HG03108 (cell line): ENCODE measurements at regions not wholly inside any gene's neighbourhood (a gene's known extent, or its start where the extent isn't known, plus 50 kb on each side); places are given as distances from the start of the nearest gene placed in this dataset.
"Not testable (repeated sequence)": the region's sequence is repeated elsewhere in the genome, so short reads cannot be mapped to it uniquely, and the experiment has no call there.

Source experiments
- ATAC-seq: cut with Tn5 transposase; IDR thresholded peaks from one replicate; pipeline ENCODE4 v1.9.1; 2021; ENCODE audit warnings: moderate library complexity; ENCODE audit not compliant: unreplicated experiment

DNA sequence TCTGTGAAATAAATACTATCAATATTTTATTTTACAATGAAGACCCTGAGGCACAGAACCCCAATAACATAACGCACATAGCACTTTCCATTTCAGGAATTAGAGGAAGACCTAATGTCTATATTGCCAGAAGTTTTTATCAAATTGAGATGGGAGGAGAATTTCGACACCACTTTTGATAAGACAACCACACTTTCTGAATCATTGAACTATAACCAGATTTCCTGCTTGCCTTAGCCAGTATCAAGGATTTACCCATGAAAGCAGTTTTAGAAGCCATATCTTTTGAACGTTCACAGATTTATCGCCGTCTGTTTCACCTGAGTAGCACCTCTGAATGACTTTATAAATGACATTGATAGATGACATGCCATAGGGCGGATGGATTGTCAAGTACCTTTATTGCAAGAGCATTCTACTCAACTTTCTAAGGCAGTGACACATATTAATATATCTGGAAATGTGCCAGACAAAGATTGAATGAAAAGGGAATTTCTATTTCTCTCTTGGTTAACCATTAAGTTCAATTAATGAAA is 768.4 kb downstream of the LTN1 start:
- no peak for ATAC-seq

DNA sequence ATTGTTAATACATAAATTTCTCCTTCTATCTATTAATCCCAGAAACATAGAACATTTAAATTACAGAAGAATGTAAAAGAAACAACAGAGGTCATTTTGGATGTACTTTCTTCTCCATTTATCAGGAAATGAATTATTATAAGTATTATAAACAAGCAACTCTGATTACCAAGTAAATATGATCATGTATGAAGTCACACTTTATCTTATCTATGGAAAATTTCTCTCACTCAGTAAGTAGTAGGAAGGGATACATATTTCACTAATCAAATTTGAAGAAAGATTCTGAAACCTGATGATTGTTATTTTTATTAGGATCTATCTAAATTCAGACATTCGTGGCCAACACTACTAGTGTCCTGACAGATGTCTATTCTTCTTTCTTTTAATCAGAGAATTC is 770.7 kb downstream of the LTN1 start:
- ATAC-seq: no peak

DNA sequence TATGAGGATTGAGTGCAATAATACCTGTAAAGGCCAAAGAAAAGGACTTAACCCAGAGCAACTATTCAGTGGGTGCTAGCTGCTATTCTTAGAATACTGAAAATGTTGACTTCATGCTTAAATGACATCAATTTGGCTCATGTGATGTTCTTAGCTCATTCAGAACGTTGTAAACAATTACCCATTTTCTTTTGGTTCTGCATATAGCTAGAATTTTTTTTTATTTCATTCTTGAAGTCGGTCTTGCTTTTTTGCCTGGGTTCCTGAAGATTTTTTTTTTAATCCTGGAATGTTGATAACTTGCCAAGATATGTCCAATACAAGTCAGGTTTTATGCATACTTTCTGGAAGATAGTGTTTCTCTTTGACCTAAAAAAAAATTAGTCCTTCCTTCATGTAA is 772.0 kb downstream of the LTN1 start:
- no peak for ATAC-seq

DNA sequence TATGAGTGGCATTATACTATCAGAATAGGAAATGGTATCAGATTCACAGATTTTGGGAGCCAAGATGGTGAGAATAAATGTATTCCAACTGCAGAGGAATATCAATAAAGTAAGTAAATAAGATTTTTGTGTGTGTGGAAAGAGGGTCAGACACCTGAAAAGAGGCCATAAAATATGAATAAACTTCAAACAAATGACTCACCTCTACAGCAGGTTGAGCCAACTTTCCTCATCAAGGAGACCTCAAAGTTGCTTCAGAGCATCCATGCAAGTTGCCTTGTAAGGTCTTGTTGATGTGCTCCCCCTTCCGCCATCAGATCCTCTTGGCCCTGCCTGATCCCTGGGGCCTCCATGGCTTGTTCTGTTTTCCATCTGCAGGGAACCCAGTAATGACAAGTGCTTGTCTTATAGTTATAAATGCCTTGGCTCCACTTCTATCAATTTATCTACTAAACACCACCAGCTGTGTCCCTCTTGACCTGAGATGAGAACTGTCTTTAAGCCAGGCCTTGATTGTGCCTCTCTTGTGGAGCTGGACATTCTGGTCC is 775.6 kb downstream of the LTN1 start:
- ATAC-seq: no peak

DNA sequence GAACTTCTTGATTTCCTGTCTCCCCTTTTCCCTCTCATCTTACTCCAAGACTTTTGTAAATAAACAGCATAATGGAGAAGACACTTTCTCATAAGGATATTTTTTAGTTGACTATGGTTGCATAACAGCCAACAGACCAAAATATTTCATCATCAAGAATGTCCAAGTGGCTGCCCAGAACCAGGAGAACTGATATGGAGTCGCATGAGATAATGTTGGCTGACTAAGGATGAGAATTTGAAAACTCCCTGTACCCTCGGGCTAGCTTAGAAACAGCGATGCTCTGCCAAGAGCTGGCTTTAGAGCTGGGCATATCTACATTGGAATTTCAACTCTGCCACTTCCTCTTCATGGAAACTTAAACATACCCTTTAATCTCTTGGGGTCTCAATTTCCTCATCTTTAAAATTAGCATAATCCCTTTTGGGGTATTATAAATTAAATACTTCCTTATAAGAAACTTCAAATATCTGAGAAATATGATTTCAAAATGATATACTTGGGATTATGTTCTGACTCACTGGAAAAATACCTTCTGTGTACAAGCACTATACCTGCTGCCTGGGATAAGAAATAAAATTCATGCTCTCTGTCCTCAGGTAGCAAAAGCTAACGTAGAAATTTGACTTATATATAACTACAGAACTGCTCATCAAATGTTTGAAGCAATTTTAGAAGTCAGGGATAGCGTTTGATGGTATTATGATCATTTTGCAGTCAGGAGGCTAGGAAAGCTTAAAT is 777.3 kb downstream of the LTN1 start:
- ATAC-seq: no peak

DNA sequence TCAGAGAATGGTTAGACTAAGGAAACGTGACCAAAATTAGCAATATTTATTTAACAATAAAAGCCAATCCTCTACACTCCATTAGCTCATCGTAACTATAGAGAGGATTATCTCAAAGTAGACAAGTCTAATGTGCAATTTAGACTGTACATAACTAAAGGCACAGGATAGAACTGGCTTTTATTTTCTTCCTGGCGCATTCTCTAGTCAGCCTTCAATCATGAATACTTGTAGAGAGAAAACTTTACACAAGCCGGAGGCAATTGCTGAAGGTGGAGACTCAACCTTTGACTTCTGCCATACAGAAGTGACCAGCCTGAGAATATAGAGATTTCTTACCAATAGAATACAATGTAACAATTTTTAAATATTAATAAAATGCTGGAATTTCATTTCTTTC is 777.9 kb downstream of the LTN1 start:
- ATAC-seq: no peak

DNA sequence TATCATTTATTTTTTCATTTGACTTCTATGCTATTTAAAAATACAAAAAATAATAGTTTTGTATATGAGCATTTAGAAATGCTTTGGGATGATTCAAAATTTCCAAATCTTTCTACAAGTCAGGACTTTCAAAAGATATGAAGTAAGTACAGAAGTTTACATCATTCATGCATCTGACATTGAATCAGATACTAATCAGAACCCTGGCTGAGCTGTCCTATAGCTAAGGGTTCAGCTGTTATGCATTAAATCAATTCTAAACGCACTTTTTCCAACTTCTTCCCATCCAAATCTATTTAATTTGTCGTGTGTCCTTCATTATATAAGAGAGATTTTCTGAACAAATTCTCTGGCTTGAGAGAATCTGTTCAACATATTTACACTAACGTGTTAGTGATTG is 779.4 kb downstream of the LTN1 start:
- ATAC-seq: no peak

DNA sequence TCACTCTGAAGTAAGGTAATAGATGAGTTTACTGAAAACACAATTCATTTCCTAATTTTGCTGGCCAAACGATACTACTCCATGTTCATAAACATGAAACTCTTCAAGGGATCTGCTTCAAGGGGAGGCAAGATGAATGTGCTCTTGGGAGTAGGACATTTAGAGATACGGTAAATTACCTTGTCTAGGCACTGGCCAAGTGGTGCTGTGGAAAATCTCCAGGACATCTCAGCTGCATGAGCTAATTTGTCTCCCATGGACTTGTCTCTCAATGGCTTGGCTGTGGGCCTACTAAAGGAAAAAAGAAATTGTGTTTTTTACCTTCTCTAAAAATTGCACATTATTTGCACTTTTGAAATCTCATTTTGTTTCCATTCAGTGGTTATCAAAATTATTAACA is 780.6 kb downstream of the LTN1 start:
- ATAC-seq: no peak

DNA sequence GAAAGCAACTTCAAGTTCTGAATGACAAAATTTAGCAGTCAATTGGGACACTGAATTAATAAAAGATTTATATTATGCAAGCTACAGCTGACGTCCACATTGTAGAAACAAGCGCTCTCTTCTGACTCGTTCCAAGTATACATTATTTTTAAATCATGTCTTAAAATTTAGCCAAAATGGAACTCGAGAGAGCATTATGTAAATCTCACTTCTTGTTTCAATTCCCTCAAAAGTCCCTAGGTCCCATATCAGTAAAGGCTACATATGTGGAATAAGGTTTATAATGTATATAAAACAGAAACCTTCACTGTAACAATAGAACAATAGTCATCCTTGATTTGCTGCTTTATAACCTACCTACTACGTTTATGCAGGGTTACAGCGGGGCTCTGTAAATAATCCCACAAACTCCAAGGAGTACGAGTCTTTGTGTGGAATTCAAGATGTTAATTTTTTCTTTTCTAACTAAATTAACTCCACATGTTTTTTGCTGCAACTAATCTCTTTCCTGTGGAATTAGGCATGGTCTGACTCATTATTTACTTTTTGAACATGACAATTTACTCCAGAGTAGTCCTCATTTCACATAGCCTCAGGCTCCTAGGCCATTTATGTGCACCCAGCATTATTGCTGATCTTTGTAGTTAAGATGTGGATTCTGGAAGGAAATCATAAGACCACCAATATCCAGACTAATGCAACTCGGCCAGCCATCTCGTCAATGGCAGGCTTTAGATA is 785.1 kb downstream of the LTN1 start:
- ATAC-seq: no peak

DNA sequence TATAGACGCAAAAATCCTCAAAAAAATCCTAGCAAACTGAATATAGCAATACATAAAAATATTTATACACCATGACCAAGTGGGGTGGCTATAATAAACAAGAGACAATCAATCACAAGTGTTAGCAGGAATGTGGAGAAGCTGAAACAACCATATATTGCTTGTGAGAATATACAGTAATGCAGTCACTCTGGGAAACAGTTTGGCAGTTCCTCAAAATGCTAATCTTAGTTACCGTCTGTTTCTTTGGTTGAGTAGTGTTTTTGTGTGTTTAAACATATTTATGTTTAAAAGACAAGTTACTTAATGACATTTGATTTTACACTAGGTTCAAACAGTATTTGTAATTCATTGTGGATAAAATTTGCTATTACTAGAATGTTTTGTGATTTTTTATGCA is 792.0 kb downstream of the LTN1 start:
- no peak for ATAC-seq

DNA sequence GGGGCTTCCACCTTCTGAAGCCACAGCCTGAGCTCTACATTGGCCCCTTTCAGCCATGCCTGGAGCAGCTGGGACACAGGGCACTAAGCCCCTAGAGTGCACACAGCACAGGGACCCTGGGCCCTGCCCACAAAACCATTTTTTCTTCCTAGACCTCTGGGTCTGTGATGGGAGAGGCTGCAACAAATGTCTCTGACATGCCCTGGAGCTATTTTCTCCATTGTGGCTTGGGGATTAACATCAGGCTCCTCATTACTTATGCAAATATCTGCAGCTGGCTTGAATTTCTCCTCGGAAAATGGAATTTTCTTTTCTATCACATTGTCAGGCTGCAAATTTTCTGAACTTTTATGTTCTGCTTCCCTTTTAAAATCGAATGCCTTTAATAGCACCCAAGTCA is 795.7 kb downstream of the LTN1 start:
- ATAC-seq: no peak

DNA sequence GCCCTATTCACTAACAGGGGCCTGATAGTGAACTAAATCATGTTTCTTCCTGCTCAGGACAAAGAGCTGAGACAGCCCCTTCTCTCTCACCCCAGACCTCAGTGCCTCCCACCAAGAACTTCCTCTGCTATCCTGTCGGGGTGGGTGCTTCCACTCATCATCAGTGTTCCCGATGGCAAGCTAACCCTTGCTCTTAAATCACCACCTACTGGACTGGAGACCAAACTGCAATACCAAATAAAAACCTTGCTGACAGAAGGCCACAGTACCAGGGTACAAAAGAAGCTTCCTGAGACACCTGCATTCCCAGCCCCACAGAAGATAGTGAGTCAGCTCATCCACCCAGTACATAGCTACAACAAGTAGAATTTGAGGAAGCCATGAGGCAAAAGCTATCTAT is 799.5 kb downstream of the LTN1 start:
- no peak for ATAC-seq

DNA sequence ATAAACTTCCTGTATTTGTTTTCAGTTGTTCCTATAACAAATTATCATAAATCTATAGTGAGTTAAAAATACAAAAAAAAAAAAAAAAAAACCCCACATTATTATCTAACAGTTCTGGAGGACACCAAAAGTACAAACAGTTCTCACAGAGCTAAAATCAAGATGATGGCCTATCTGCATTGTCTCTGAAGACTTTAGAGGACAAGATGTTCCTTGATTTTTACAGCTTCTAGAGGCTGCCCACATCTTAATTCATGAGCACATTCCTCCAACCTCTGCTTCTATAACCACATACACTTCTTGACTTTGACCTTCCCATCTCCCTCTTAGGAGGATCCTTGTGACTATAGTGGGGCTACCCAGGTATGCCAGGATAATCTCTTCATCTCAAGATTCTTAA is 806.1 kb downstream of the LTN1 start:
- ATAC-seq: no peak

DNA sequence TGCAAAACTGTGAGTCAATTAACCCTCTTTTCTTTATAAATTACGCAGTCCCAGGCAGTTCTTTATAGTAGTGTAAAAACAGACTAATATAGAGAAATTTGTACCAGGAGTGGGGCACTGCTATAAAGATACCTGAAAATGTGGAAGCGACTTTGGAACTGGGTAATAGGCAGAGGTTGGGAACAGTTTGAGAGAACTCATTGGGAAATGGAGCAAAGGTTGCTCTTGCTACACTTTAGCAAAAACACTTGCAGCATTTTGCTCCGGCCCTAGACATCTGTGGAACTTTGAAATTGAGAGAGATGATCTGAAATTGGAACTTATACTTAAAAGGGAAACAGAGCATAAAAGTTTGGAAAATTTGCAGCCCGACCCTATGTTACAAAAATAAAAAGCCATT is 810.9 kb downstream of the LTN1 start:
- ATAC-seq: no peak

DNA sequence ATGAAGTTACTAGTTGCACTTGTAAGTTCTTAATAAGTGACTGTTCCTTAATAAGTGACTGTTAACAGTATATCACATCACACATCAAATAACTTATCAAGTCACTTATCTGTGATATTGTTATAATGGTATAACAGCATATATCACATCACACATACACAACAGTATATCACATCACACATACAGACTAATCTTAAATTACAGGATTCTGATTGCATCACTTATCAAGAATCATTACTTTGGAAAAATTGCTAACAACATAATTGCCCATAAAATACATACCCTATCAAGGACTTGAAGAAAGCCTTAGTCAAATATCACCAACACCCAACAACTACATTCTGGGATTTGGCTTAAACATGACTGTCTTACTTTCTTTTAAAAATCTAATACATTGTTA is 813.5 kb downstream of the LTN1 start:
- ATAC-seq: no peak

DNA sequence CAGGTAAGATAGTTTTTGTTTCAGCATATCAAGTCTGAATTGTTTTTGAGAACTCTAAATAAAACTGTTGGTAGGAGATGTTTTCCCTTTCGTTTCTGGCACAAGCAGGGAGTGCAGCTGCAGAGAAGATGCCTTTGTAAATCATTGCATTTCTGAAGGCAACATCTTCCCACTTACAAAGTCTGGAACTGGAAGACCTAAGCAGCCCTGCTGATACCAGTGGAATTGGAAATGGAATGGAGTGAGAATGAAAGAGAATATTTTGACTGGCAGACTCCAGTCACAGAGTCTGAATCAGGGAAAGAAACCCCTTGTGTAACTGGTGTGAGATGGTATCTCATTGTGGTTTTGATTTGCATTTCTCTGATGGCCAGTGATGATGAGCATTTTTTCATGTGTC is 815.6 kb downstream of the LTN1 start:
- ATAC-seq: no peak

DNA sequence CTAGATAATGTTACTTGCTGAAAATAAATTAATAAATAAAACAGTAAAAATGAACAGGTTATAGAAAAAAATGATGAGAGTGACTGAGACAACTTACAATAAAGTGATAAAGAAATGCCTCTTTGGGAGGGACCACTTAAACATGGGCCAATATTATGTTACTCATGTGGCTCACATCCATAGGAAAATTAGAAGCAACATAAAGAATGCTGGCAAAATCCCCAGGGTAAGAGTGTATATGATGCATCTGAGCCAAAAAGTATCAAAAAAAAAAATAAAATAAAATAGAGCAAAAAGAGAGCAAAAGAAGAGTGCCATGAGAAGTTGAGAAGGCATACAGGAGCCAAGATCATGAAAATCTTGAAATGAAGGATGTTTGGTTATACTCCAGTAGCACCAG is 818.0 kb downstream of the LTN1 start:
- no peak for ATAC-seq

DNA sequence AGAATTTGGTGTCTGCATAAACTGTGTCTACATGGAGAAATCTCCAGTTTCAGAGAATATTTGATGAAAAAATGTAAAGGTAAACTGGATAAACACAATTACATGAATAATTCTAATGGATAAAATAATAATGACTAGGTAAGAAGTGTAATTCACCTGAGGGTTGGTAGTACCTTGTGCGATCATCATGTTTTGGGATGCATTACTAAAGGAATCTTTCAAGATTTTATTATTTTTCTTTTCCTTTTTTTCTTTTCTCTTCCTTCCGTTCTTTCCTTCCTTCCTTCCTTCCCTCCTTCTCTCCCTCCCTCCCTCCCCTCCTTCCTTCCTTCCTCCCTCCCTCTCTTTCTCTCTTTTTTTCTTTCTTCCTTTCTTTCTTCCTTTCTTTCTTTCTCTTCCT is 818.7 kb downstream of the LTN1 start:
- no peak for ATAC-seq

DNA sequence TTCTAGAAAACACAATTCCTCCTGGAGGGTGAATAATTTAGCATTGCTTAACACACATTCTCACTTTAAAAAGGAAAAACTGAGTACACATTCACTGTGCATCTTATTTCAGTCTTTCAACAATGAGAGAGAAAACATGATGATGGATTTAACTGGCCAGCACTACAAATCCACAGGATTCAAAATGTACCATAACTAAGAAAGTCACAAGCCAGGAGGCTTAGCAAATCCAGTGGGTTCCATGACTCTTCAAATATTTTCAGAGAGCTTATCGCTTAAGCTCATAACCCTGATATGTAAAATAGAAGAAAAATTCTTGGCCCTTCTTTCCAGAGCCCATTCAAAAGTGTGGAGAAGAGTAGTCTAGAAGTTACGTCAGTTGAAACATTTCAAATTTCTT is 820.3 kb downstream of the LTN1 start:
- no peak for ATAC-seq

DNA sequence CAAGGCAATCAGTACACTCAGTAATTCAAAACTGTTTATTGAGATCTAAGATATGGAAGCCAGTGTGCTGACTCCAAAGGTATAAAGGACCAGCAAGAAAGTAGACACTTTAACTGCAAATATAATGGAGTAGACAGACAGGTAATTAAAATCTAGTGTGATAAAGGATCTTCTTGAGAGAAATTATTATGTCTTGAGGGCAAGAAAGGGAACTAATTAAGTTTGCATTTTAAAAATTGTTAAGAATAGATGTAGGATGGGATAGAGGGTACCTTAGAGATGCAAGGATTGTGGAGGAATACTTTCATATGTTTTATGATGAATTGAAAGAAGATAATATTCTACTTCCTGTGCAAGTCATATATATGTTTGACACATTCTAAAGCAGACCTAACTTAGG is 825.3 kb downstream of the LTN1 start:
- ATAC-seq: no peak

DNA sequence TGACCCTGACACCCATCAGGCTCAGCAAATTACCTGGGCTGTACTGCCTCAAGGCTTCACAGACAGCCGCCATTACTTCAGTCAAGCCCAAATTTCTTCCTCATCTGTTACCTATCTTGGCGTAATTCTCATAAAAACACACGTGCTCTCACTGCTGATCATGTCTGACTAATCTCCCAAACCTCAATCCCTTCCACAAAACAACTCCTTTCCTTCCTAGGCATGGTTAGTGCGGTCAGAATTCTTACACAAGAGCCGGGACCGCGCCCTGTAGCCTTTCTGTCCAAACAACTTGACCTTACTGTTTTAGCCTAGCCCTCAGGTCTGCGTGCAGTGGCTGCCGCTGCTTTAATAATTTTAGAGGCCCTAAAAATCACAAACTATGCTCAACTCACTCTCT is 828.2 kb downstream of the LTN1 start:
- ATAC-seq: not testable (repeated sequence)

DNA sequence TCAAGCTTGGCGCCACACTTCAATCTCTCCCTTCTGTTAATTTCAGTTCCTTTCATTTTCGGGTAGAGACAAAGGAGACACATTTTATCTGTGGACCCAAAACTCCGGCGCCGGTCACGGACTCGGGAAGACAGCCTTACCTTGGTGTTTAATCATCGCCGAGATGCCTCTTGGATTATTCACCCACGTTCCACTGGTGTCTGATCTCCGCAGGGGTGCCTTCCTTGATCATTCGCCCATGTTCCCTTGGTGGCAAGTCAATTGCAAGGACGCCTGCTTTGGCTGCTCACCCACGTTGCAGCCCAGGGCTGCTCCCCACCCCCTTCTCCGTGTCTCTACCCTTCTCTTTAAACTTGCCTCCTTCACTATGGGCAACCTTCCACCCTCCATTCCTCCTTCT is 830.6 kb downstream of the LTN1 start:
- ATAC-seq: not testable (repeated sequence)
